Chondrocyte (in vitro differentiated cells): ENCODE measurements at regions not wholly inside any gene's neighbourhood (a gene's known extent, or its start where the extent isn't known, plus 50 kb on each side); places are given as distances from the start of the nearest gene placed in this dataset.

ENCODE experiments used
- DNase-seq: peaks from one replicate; pipeline ENCODE4 v3.0.0; 2021; ENCODE audit warnings: mixed read lengths, low spot score
- H3K27ac Mint-ChIP-seq: one replicate; pipeline ENCODE4 v1.8.0; 2021; ENCODE audit warnings: mild to moderate bottlenecking, moderate library complexity, mixed read lengths; ENCODE audit not compliant: unreplicated experiment
- H3K27me3 Mint-ChIP-seq: 2 replicates; pipeline ENCODE4 v1.8.0; 2021; ENCODE audit warnings: low read depth, mixed read lengths
- H3K36me3 Mint-ChIP-seq: 2 replicates; pipeline ENCODE4 v1.8.0; 2021; ENCODE audit warnings: low read depth, mixed read lengths
- H3K4me1 Mint-ChIP-seq: 2 replicates; pipeline ENCODE4 v1.8.0; 2021; ENCODE audit warnings: low read depth, mild to moderate bottlenecking, mixed read lengths
- H3K4me3 Mint-ChIP-seq: one replicate; pipeline ENCODE4 v1.8.0; 2021; ENCODE audit warnings: mild to moderate bottlenecking, moderate library complexity, mixed read lengths; ENCODE audit not compliant: unreplicated experiment
- H3K9me3 Mint-ChIP-seq: 2 replicates; pipeline ENCODE4 v1.8.0; 2021; ENCODE audit warnings: low read depth, mixed read lengths
- CTCF ChIP-seq: fragments of 200-600 bp; sonication (generic); IDR thresholded peaks from 2 replicates; pipeline ENCODE4 v1.5.0; 2021; ENCODE audit warnings: antibody characterized with exemption, mild to moderate bottlenecking, moderate library complexity

- TF ChIP-seq CTCF = no peak
Measured at GRCh38 chr12:60992087-60992486, 1268.1 kb upstream of the USP15 start.

GRCh38 chr12:60995256-60995825 is 1264.9 kb upstream of the USP15 start:
- Mint-ChIP-seq H3K36me3 (no peaks in the 10 kb centered on the region), H3K27ac (no peak overlapping the region), H3K9me3 (peaks cover 4% of the 10 kb centered on the region), H3K4me3 (no peak overlapping the region), H3K4me1 (no peaks in the 10 kb centered on the region), H3K27me3 (no peaks in the 10 kb centered on the region)
- no peak for DNase-seq
- no peak for TF ChIP-seq CTCF

More at GRCh38 chr12:60992087-60992486, 1268.1 kb upstream of the USP15 start:
- no peak for DNase-seq
- Mint-ChIP-seq H3K27me3 (no peaks in the 10 kb centered on the region), H3K9me3 (no peaks in the 10 kb centered on the region), H3K4me1 (no peaks in the 10 kb centered on the region), H3K36me3 (no peaks in the 10 kb centered on the region), H3K4me3 (no peak overlapping the region), H3K27ac (no peak overlapping the region)

GRCh38 chr12:60997869-60998378 is 1262.3 kb upstream of the USP15 start:
- H3K27me3 Mint-ChIP-seq = no peaks in the 10 kb centered on the region
- no peaks in the 10 kb centered on the region for H3K36me3 Mint-ChIP-seq
- H3K4me1 Mint-ChIP-seq = no peaks in the 10 kb centered on the region
- no peak for DNase-seq
- no peak for TF ChIP-seq CTCF
- peaks cover 18% of the 10 kb centered on the region for H3K9me3 Mint-ChIP-seq
- H3K4me3 Mint-ChIP-seq = no peak overlapping the region
- H3K27ac Mint-ChIP-seq = no peak overlapping the region

GRCh38 chr12:61009192-61009591 is 1251.0 kb upstream of the USP15 start:
- Mint-ChIP-seq H3K4me3 (no peak overlapping the region), H3K4me1 (no peaks in the 10 kb centered on the region), H3K9me3 (no peaks in the 10 kb centered on the region), H3K27me3 (no peaks in the 10 kb centered on the region), H3K36me3 (no peaks in the 10 kb centered on the region), H3K27ac (no peak overlapping the region)
- no peak for DNase-seq
- TF ChIP-seq CTCF = no peak

GRCh38 chr12:61011767-61012423 is 1248.3 kb upstream of the USP15 start:
- H3K27ac Mint-ChIP-seq = no peak overlapping the region
- peaks cover 4% of the 10 kb centered on the region for H3K9me3 Mint-ChIP-seq
- no peak overlapping the region for H3K4me3 Mint-ChIP-seq
- H3K4me1 Mint-ChIP-seq = no peaks in the 10 kb centered on the region
- no peak for DNase-seq
- H3K27me3 Mint-ChIP-seq = no peaks in the 10 kb centered on the region
- H3K36me3 Mint-ChIP-seq = no peaks in the 10 kb centered on the region
- TF ChIP-seq CTCF = no peak
